Fibroblast of villous mesenchyme (primary cell): ENCODE measurements at regions not wholly inside any gene's neighbourhood (a gene's known extent, or its start where the extent isn't known, plus 50 kb on each side); places are given as distances from the start of the nearest gene placed in this dataset.

Experiments
- DNase-seq: peaks from one replicate; pipeline ENCODE4 v3.0.0-alpha.2; 2010; ENCODE audit warnings: low read depth
- H3K4me3 ChIP-seq: 2 replicates; pipeline ENCODE4 v1.5.1; 2011; ENCODE audit warnings: low read depth, mild to moderate bottlenecking, low read length
- CTCF ChIP-seq: IDR thresholded peaks from 2 replicates; pipeline ENCODE4 v1.5.1; 2012; ENCODE audit warnings: low read depth, mild to moderate bottlenecking, low read length; ENCODE audit not compliant: insufficient read depth

- no peak for TF ChIP-seq CTCF
- no peak for DNase-seq
- no peak overlapping the region for H3K4me3 ChIP-seq
These were observed 1098.1 kb downstream of the NCAM2 start for GRCh38 chr21:22096314-22096713.

- DNase-seq = no peak
- H3K4me3 ChIP-seq = no peak overlapping the region
- no peak for TF ChIP-seq CTCF
These were observed 1108.7 kb downstream of the NCAM2 start for GRCh38 chr21:22106720-22107410.

- no peak for DNase-seq
- TF ChIP-seq CTCF = no peak
- no peak overlapping the region for H3K4me3 ChIP-seq
These were observed 1117.5 kb downstream of the NCAM2 start for GRCh38 chr21:22115746-22116145.

GRCh38 chr21:22120616-22121266 lies 1122.5 kb downstream of the NCAM2 start:
- no peak for DNase-seq
- H3K4me3 ChIP-seq = no peak overlapping the region
- TF ChIP-seq CTCF = peak; percentile 6

- no peak for TF ChIP-seq CTCF
- DNase-seq = no peak
- no peak overlapping the region for H3K4me3 ChIP-seq
These were observed 1127.4 kb downstream of the NCAM2 start for GRCh38 chr21:22125581-22125980.

GRCh38 chr21:22128671-22129070 lies 1130.5 kb downstream of the NCAM2 start:
- H3K4me3 ChIP-seq = no peak overlapping the region
- no peak for DNase-seq
- TF ChIP-seq CTCF = no peak
